ENCODE measurements at regions not wholly inside any gene's neighbourhood (a gene's known extent, or its start where the extent isn't known, plus 50 kb on each side); places are given as distances from the start of the nearest gene placed in this dataset.

DNA sequence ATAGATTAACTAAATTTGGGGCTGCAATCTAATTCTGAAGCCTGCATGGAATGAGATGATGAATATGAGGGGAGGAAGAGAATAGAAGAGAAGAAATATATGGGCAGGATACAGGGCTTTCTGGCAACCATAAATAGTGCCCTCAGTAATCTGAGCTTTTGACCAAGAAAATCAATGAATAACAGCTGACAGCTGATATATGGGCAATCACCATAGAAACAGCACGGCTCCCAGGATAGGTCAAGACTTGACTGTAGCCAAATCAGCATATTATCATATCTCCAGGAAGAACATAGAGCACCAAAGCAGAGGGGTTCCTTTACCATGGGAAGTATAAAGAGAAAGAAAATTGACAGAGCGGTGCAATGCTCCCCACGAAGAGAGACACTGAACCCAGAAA is 643.8 kb upstream of the TENM4 start:
- TF ChIP-seq, protein P1, sequence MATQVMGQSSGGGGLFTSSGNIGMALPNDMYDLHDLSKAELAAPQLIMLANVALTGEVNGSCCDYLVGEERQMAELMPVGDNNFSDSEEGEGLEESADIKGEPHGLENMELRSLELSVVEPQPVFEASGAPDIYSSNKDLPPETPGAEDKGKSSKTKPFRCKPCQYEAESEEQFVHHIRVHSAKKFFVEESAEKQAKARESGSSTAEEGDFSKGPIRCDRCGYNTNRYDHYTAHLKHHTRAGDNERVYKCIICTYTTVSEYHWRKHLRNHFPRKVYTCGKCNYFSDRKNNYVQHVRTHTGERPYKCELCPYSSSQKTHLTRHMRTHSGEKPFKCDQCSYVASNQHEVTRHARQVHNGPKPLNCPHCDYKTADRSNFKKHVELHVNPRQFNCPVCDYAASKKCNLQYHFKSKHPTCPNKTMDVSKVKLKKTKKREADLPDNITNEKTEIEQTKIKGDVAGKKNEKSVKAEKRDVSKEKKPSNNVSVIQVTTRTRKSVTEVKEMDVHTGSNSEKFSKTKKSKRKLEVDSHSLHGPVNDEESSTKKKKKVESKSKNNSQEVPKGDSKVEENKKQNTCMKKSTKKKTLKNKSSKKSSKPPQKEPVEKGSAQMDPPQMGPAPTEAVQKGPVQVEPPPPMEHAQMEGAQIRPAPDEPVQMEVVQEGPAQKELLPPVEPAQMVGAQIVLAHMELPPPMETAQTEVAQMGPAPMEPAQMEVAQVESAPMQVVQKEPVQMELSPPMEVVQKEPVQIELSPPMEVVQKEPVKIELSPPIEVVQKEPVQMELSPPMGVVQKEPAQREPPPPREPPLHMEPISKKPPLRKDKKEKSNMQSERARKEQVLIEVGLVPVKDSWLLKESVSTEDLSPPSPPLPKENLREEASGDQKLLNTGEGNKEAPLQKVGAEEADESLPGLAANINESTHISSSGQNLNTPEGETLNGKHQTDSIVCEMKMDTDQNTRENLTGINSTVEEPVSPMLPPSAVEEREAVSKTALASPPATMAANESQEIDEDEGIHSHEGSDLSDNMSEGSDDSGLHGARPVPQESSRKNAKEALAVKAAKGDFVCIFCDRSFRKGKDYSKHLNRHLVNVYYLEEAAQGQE (IDR thresholded peaks at IDR 0.05; ENCODE audit: low read depth), result no peak
- TF ChIP-seq TAF1 (IDR thresholded peaks at IDR 0.05; ENCODE audit: low read depth), result no peak
- TF ChIP-seq CREB1 (IDR thresholded peaks at IDR 0.05; ENCODE audit: low read depth), result no peak
- no peak for TF ChIP-seq EP300 (IDR thresholded peaks at IDR 0.05; ENCODE audit: borderline replicate concordance)
- no peak for TF ChIP-seq RAD21 (IDR thresholded peaks at IDR 0.05; ENCODE audit: low read depth)
- TF ChIP-seq YY1 (IDR thresholded peaks at IDR 0.05; ENCODE audit: low read depth), result no peak
- no peak for TF ChIP-seq MAX (IDR thresholded peaks at IDR 0.05)
- no peak for TF ChIP-seq TCF12 (IDR thresholded peaks at IDR 0.05; ENCODE audit: low read depth)

All from Ishikawa (cell line).